ENCODE measurements at regions not wholly inside any gene's neighbourhood (a gene's known extent, or its start where the extent isn't known, plus 50 kb on each side); places are given as distances from the start of the nearest gene placed in this dataset.
A peak's percentile ranks its signal among the peaks of the same experiment; 100 is the strongest.

DNA sequence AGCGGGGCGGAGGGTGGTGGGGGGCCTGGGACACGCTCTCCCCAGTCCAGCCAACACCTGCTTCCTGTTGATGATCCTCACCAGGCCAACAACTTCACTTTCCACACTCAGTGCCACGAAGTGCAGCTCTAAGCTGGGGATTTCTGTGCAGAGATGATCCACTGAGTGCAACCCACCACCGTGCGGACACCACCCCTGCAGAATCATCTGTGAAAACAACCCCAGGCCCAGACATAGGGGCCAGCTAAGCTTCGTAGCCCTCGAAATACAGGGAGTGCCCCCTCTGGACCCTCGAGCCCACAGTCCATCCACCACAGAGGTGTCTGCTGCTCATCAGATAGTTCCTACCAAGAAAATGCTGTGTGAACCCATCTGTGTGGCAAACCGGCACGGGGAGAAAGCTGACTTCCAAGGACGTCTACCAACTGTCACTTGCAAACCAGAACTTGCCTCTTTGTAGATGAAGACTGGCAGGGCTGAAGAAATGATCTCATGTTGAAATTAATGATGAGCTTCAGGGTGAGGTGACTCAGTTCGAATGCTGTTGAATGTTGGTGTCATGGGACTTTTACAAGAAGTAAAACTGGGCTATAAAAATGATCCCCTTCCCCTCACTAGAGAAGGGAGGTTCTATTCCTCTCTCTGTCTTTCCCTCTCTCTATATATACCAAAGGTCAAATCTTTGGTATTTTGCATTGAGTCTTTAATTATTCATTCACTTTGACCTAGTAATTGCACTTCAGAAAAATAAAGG is 73.4 kb downstream of the MYEOV start:
- DNase-seq, result peak in 1 of 3 donors; percentile 12
- peaks cover 0 to 4% (median 0%) of the 10 kb centered on the region in 4 donors for H3K9me3 ChIP-seq (ENCODE audit: control insufficient read depth in 4 of 4, insufficient read depth in 3 of 4, low read length in 3 of 4)
- H3K27ac ChIP-seq (ENCODE audit: low read depth in 1 of 2, low read length in 1 of 2), result no peak overlapping the region
- TF ChIP-seq, protein P1, sequence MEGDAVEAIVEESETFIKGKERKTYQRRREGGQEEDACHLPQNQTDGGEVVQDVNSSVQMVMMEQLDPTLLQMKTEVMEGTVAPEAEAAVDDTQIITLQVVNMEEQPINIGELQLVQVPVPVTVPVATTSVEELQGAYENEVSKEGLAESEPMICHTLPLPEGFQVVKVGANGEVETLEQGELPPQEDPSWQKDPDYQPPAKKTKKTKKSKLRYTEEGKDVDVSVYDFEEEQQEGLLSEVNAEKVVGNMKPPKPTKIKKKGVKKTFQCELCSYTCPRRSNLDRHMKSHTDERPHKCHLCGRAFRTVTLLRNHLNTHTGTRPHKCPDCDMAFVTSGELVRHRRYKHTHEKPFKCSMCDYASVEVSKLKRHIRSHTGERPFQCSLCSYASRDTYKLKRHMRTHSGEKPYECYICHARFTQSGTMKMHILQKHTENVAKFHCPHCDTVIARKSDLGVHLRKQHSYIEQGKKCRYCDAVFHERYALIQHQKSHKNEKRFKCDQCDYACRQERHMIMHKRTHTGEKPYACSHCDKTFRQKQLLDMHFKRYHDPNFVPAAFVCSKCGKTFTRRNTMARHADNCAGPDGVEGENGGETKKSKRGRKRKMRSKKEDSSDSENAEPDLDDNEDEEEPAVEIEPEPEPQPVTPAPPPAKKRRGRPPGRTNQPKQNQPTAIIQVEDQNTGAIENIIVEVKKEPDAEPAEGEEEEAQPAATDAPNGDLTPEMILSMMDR (IDR thresholded peaks at IDR 0.05; ENCODE audit: control extremely low read depth, extremely low read depth), result no peak
- no peak overlapping the region for H3K4me3 ChIP-seq
- no peak for ATAC-seq (ENCODE audit: insufficient read depth, low FRiP score)
- H3K27me3 ChIP-seq (ENCODE audit: control insufficient read depth in 3 of 3, insufficient read depth in 3 of 3, low read length in 2 of 3), result no peaks in the 10 kb centered on the region
- peaks cover 0 to 31% (median 8%) of the 10 kb centered on the region in 5 donors for H3K4me1 ChIP-seq (ENCODE audit: control insufficient read depth in 5 of 5, insufficient read depth in 5 of 5, low read length in 5 of 5)
- H3K9ac ChIP-seq (ENCODE audit: insufficient read depth in 1 of 2, low read length in 2 of 2), result no peak overlapping the region
- WGBS, 2 donors, result 72 to 79% methylated on average over 13 of the region's 13 CpGs
- H3K36me3 ChIP-seq (ENCODE audit: control insufficient read depth in 4 of 4, insufficient read depth in 4 of 4, low read length in 4 of 4), result peaks cover 0 to 3% (median 0%) of the 10 kb centered on the region in 4 donors

DNA sequence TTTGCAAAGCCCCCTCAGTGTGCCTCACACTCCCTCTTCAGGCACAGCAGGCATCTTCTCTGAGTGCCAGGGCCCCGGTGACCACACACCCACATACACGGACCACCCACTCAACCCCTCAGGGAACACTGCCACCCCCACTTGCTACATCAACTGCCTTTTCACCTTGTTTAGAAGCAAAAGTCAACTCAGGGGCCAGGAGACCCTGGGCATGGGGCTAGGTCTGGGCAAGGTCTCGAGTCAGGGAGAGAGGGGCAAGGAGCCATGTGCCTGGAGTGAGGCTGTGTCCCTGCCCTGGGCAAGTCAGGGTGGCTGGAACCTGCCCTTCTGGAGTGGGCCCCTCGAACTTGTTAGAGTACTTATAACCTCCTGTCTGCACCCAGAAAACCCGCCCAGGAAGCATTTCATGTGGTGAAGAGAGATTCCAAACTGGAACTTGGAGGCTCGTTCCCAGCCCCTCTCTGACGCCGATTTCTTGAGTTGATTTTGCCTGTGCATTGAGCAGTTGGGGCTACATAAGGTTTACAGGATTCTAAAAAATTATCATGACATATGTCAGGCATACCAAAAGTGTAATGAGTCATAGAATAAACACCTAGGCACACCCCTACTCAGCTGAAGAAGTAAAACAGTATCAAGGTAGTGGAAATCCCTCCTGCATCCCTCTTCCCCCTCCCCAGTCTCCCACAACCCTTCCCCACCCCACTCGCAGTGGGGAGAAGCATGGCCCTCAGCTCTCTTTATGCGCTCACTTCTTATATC is 74.3 kb downstream of the MYEOV start:
- no peak overlapping the region for H3K4me3 ChIP-seq
- no peak overlapping the region for H3K9ac ChIP-seq (ENCODE audit: insufficient read depth in 1 of 2, low read length in 2 of 2)
- peak in 1 of 3 donors; percentile 42 for DNase-seq
- peaks cover 0 to 4% (median 0%) of the 10 kb centered on the region in 4 donors for H3K9me3 ChIP-seq (ENCODE audit: control insufficient read depth in 4 of 4, insufficient read depth in 3 of 4, low read length in 3 of 4)
- ATAC-seq (ENCODE audit: insufficient read depth, low FRiP score), result no peak
- H3K4me1 ChIP-seq (ENCODE audit: control insufficient read depth in 5 of 5, insufficient read depth in 5 of 5, low read length in 5 of 5), result peaks cover 0 to 31% (median 8%) of the 10 kb centered on the region in 5 donors
- H3K27me3 ChIP-seq (ENCODE audit: control insufficient read depth in 3 of 3, insufficient read depth in 3 of 3, low read length in 2 of 3), result no peaks in the 10 kb centered on the region
- H3K27ac ChIP-seq (ENCODE audit: low read depth in 1 of 2, low read length in 1 of 2), result no peak overlapping the region
- peaks cover 0 to 3% (median 0%) of the 10 kb centered on the region in 4 donors for H3K36me3 ChIP-seq (ENCODE audit: control insufficient read depth in 4 of 4, insufficient read depth in 4 of 4, low read length in 4 of 4)
- WGBS, 2 donors, result 73 to 84% methylated on average over 10 of the region's 10 CpGs
- TF ChIP-seq, protein P1 (IDR thresholded peaks at IDR 0.05; ENCODE audit: control extremely low read depth, extremely low read depth), result no peak

DNA sequence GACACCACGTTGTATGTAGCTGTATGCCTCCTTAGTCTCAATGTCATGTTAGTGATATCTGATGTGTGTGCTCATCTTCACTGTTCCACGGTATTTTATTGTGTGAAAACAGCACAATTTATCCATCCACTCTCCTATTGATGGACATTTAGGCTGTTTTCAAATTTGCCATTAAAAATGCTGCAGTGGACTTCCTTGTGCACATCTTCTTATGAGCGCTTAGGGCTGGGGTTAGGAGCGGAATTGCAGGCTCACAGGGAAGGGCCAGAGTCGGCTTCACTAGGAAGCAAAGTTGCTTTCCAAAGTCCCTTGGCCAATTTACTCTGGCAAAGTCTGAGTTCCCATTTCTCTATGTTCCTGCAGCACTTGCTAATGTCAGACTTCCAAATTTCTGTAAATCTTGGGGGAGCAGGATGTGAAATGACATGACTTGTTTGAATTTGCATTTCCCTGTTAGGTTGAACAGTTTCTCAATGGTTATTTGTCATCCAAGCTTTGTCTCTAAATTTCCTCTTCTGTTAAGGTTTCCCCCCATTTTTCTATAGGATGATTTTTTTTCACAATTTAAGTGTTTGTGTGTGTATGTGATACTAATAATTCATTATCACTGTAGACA is 75.4 kb downstream of the MYEOV start:
- H3K9ac ChIP-seq (ENCODE audit: insufficient read depth in 1 of 2, low read length in 2 of 2), result no peak overlapping the region
- WGBS, 2 donors, result 94 to 95% methylated on average over 5 of the region's 5 CpGs
- peaks cover 0 to 3% (median 0%) of the 10 kb centered on the region in 4 donors for H3K36me3 ChIP-seq (ENCODE audit: control insufficient read depth in 4 of 4, insufficient read depth in 4 of 4, low read length in 4 of 4)
- no peak for DNase-seq
- no peak overlapping the region for H3K27ac ChIP-seq (ENCODE audit: low read depth in 1 of 2, low read length in 1 of 2)
- TF ChIP-seq, protein P1 (IDR thresholded peaks at IDR 0.05; ENCODE audit: control extremely low read depth, extremely low read depth), result no peak
- H3K9me3 ChIP-seq (ENCODE audit: control insufficient read depth in 4 of 4, insufficient read depth in 3 of 4, low read length in 3 of 4), result peaks cover 0 to 4% (median 0%) of the 10 kb centered on the region in 4 donors
- ATAC-seq (ENCODE audit: insufficient read depth, low FRiP score), result no peak
- H3K27me3 ChIP-seq (ENCODE audit: control insufficient read depth in 3 of 3, insufficient read depth in 3 of 3, low read length in 2 of 3), result no peaks in the 10 kb centered on the region
- H3K4me3 ChIP-seq, result no peak overlapping the region
- peaks cover 0 to 25% (median 8%) of the 10 kb centered on the region in 5 donors for H3K4me1 ChIP-seq (ENCODE audit: control insufficient read depth in 5 of 5, insufficient read depth in 5 of 5, low read length in 5 of 5)

All from lung (tissue), 11 donors.